ENCODE measurements at regions not wholly inside any gene's neighbourhood (a gene's known extent, or its start where the extent isn't known, plus 50 kb on each side); places are given as distances from the start of the nearest gene placed in this dataset.
A peak's percentile ranks its signal among the peaks of the same experiment; 100 is the strongest.

GRCh38 chr1:25026730-25027450 lies 96.8 kb upstream of the RUNX3 start:
- Histone ChIP-seq H3K36me3 (ENCODE audit: control insufficient read depth, insufficient read depth, low read length) (no peaks in the 10 kb centered on the region), H3K18ac (ENCODE audit: low read depth, low read length) (no peak overlapping the region), H2AK9ac (replicated peaks; ENCODE audit: low read depth, low read length, poor library complexity) (no peak overlapping the region), H4K91ac (ENCODE audit: insufficient read depth, low read depth, low read length) (no peak overlapping the region), H3K9ac (ENCODE audit: low read depth, low read length) (no peak overlapping the region), H2AK5ac (ENCODE audit: low read depth, low read length) (peak overlapping the region; percentile 50; the same call in 1 of the 2 replicates), H4K20me1 (ENCODE audit: insufficient read depth, low read length) (no peaks in the 10 kb centered on the region; the same call in 1 of the 2 replicates), H3K27me3 (ENCODE audit: control insufficient read depth, insufficient read depth, low read length) (no peaks in the 10 kb centered on the region; the same call in 1 of the 2 replicates), H3K4me3 (ENCODE audit: insufficient read depth, low read depth, low read length) (no peak overlapping the region), H3K79me1 (ENCODE audit: low read depth in 1 of 2, low read length in 2 of 2) (peaks cover 0 to under 1% of the 10 kb centered on the region in 2 experiments; a peak in 1 of 4 replicates), H3K4me1 (ENCODE audit: control insufficient read depth, insufficient read depth, low read length) (peaks cover 10% of the 10 kb centered on the region), H2AFZ (replicated peaks; ENCODE audit: low read length, poor library complexity) (no peak overlapping the region), H2BK15ac (ENCODE audit: low read depth, low read length) (no peak overlapping the region), H2BK120ac (ENCODE audit: low read depth, low read length) (peak overlapping the region; percentile 0; the same call in 1 of the 2 replicates), H2BK5ac (ENCODE audit: low read depth, low read length, poor library complexity, severe bottlenecking) (no peak overlapping the region), H4K8ac (ENCODE audit: low read depth in 2 of 2, low read length in 2 of 2) (no peak overlapping the region; a peak in 1 of 4 replicates), H3K4me2 (ENCODE audit: low read depth, low read length) (no peak overlapping the region), H3K4ac (ENCODE audit: low read depth, low read length) (peak overlapping the region; percentile 35; the same call in 1 of the 2 replicates), H2BK20ac (ENCODE audit: low read depth, low read length) (no peak overlapping the region), H3K56ac (ENCODE audit: extremely low read depth, insufficient read depth, low read length) (no peak overlapping the region), H3K9me3 (ENCODE audit: control insufficient read depth, insufficient read depth, low read length) (no peaks in the 10 kb centered on the region), H3K23ac (ENCODE audit: low read depth, low read length) (no peak overlapping the region), H3K9me1 (ENCODE audit: insufficient read depth, low read length) (peaks cover 10% of the 10 kb centered on the region; the same call in 1 of the 2 replicates), H4K5ac (ENCODE audit: low read depth, low read length) (no peak overlapping the region), H3K27ac (ENCODE audit: insufficient read depth, low read length) (no peak overlapping the region), H3K14ac (replicated peaks; ENCODE audit: low read depth, low read length) (no peak overlapping the region; the same call in 1 of the 2 replicates)
- in situ Hi-C loops (cut with MboI; ENCODE audit: low sequenced_read_pairs) = no loop called here
- BruUV-seq (replicated peaks) = no TSS peak
- ChIA-PET POLR2A (ENCODE audit: unreplicated experiment) (no interaction called here), CTCF (interaction anchor here (1.1 to 1.5 kb wide), 2 partner anchors 10 to 11 kb away, joined by 3 to 6 read pairs; no protein-coding TSS in a partner anchor)
- dilution Hi-C loops (cut with HindIII; ENCODE audit: low sequenced_read_pairs, unreplicated experiment) = no loop called here
- intact Hi-C loops (cut with micrococcal nuclease) = no loop called here
- ATAC-seq (ENCODE audit: low read depth) = no peak
- peak; percentile 7 for DNase-seq
- TF ChIP-seq RAD21 (IDR thresholded peaks at IDR 0.05; ENCODE audit: low read length) (no peak; the same call in 1 of the 2 replicates), CTCF (conservative IDR thresholded peaks at IDR 0.05; ENCODE audit: low read depth, low read length) (0 out of 2 replicates have a peak, but pooled peaks have one; percentile 12), MAFK (IDR thresholded peaks at IDR 0.05; ENCODE audit: low read depth, low read length) (no peak), RFX5 (IDR thresholded peaks at IDR 0.05; ENCODE audit: low read depth, low read length) (no peak)
- WGBS, 2 experiments (ENCODE audit: extremely low coverage in 2 of 2, insufficient read length in 1 of 2) = 42% methylated on average over 5 of the region's 12 CpGs; no CpG with 5 or more reads in 1 of the 2 experiments

All from IMR-90 (cell line).